HEK293T (cell line): ENCODE measurements at regions not wholly inside any gene's neighbourhood (a gene's known extent, or its start where the extent isn't known, plus 50 kb on each side); places are given as distances from the start of the nearest gene placed in this dataset.

Experiments
- CTCF ChIA-PET: fragments of 350-600 bp; formaldehyde crosslinking; extraction: SDS; loops from one replicate; lab custom pipeline; 2021; ENCODE audit warnings: antibody characterized with exemption, inconsistent platforms; lab: Yijun Ruan, JAX
- POLR2A ChIA-PET: fragments of 350-600 bp; formaldehyde crosslinking; extraction: SDS; loops from one replicate; lab custom pipeline; 2020; ENCODE audit warnings: antibody characterized with exemption, inconsistent platforms; lab: Yijun Ruan, JAX
- DNase-seq: peaks from one replicate; pipeline ENCODE4 v3.0.0; 2012; ENCODE audit warnings: mixed read lengths; ENCODE audit errors: extremely low spot score
- ARNT ChIP-seq: fragments of 450-650 bp; IDR thresholded peaks from 2 replicates; pipeline ENCODE4 v1.6.1; 2017; ENCODE audit warnings: mild to moderate bottlenecking
- BHLHE40 ChIP-seq: fragments of 450-650 bp; IDR thresholded peaks from 2 replicates; pipeline ENCODE4 v1.6.1; 2016; ENCODE audit warnings: mild to moderate bottlenecking, moderate library complexity, borderline replicate concordance
- CTBP1 ChIP-seq: fragments of 450-650 bp; IDR thresholded peaks from 2 replicates; pipeline ENCODE4 v1.6.1; 2016; ENCODE audit warnings: borderline replicate concordance
- ELF4 ChIP-seq: fragments of 450-650 bp; IDR thresholded peaks from 2 replicates; pipeline ENCODE4 v1.6.1; 2017; ENCODE audit warnings: antibody characterized with exemption
- FOXA1 ChIP-seq: fragments of 450-650 bp; IDR thresholded peaks from 2 replicates; pipeline ENCODE4 v1.6.1; 2016; ENCODE audit warnings: mild to moderate bottlenecking
- FOXK2 ChIP-seq: fragments of 450-650 bp; IDR thresholded peaks from 2 replicates; pipeline ENCODE4 v1.6.1; 2016; ENCODE audit warnings: mild to moderate bottlenecking
- FOXM1 ChIP-seq: fragments of 450-650 bp; IDR thresholded peaks from 2 replicates; pipeline ENCODE4 v1.6.1; 2017; ENCODE audit warnings: mild to moderate bottlenecking, borderline replicate concordance
- HDGF ChIP-seq: fragments of 450-650 bp; IDR thresholded peaks from 2 replicates; pipeline ENCODE4 v1.6.1; 2017; ENCODE audit warnings: antibody characterized with exemption, borderline replicate concordance
- L3MBTL2 ChIP-seq: fragments of 450-650 bp; conservative IDR thresholded peaks from 2 replicates; pipeline ENCODE4 v1.6.1; 2016; ENCODE audit warnings: mild to moderate bottlenecking
- LEF1 ChIP-seq: fragments of 450-650 bp; IDR thresholded peaks from 2 replicates; pipeline ENCODE4 v1.6.1; 2017; ENCODE audit warnings: mild to moderate bottlenecking, borderline replicate concordance
- NFRKB ChIP-seq: fragments of 450-650 bp; IDR thresholded peaks from 2 replicates; pipeline ENCODE4 v1.6.1; 2016; ENCODE audit warnings: mild to moderate bottlenecking, moderate library complexity
- SP1 ChIP-seq: fragments of 450-650 bp; IDR thresholded peaks from 2 replicates; pipeline ENCODE4 v1.6.1; 2017
- SUZ12 ChIP-seq: fragments of 450-650 bp; IDR thresholded peaks from 2 replicates; pipeline ENCODE4 v1.6.1; 2016; ENCODE audit warnings: mild to moderate bottlenecking
- TARDBP ChIP-seq: fragments of 450-650 bp; IDR thresholded peaks from 2 replicates; pipeline ENCODE4 v1.6.1; 2016
- ZNF384 ChIP-seq: fragments of 450-650 bp; IDR thresholded peaks from 2 replicates; pipeline ENCODE4 v1.6.1; 2016
- TF ChIP-seq, protein P1 (sequence below): fragments of 450-650 bp; IDR thresholded peaks from 2 replicates; pipeline ENCODE4 v1.6.1; 2016

- ChIA-PET POLR2A (interaction anchor here (1.0 kb wide), 1 partner anchor 13 kb away, joined by 3 read pairs; no protein-coding TSS in a partner anchor), CTCF (interaction anchor here (0.6 kb wide), 1 partner anchor 17 kb away, joined by 3 read pairs; no protein-coding TSS in a partner anchor)
- no peak for TF ChIP-seq FOXK2
- no peak for TF ChIP-seq NFRKB
- TF ChIP-seq TARDBP: no peak
- no peak for TF ChIP-seq L3MBTL2
- no peak for TF ChIP-seq SP1
- TF ChIP-seq BHLHE40: no peak
- no peak for TF ChIP-seq FOXM1
- no peak for TF ChIP-seq ELF4
- no peak for TF ChIP-seq HDGF
- TF ChIP-seq, protein P1, sequence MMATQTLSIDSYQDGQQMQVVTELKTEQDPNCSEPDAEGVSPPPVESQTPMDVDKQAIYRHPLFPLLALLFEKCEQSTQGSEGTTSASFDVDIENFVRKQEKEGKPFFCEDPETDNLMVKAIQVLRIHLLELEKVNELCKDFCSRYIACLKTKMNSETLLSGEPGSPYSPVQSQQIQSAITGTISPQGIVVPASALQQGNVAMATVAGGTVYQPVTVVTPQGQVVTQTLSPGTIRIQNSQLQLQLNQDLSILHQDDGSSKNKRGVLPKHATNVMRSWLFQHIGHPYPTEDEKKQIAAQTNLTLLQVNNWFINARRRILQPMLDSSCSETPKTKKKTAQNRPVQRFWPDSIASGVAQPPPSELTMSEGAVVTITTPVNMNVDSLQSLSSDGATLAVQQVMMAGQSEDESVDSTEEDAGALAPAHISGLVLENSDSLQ: no peak
- TF ChIP-seq ARNT: no peak
- TF ChIP-seq CTBP1: no peak
- TF ChIP-seq SUZ12: no peak
- DNase-seq: no peak
Observed at GRCh38 chr2:66362701-66363100, 72.2 kb upstream of the MEIS1 start.

DNA sequence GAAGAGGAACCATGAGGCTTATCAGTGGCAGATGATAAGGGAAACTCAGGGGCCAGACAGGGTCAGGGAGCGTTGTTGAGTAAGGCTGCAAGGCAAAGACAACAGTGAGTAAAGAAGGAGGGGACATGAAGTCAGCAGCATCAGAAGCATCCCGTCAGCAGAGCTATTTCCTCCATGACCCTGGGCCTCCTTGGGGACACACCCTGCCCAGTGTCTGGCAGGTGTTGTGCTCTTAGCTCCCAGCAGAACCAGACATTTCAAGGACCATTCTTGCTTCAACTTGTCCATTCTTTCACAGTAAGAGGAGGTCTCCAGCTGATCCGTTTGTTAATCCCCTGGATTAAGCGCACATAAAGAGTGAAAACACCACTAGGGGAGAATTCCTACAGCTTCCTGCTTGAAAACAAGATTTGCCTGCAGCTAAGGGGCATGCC, 88.7 kb upstream of the MEIS1 start:
- TF ChIP-seq L3MBTL2 (no peak), NFRKB (no peak), BHLHE40 (no peak), SP1 (no peak), ZNF384 (no peak), LEF1 (no peak), SUZ12 (no peak)
- DNase-seq: no peak
- ChIA-PET CTCF (interaction anchor here (0.9 kb wide), 1 partner anchor 12 kb away, joined by 3 read pairs; no protein-coding TSS in a partner anchor), POLR2A (no interaction called here)

DNA sequence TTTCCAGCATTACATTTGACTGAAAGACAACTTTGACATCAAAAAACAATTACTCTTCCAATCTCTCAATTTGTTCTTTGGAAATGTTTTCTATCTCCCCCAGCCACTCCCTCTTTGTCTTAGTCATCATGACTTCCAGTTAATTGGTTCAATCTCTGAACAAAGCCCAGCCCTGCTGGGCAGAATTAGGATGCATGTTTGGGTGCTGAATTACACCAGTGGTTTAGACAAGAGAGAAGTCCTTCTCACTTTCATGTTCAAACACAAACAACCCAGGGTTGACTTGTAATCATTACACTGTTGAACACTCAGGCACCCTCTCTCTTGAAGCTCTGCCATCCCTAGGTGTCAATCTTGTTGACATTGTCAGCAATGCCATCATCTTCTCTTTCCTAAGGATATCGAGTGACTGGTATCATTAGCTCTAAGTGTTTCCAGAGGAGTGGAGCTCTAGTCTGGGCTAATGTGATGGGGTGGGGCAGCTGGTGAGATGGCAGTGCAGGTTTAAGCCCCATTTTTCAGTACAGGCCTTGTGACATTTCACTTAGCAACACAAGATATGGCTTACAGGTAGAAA, 90.8 kb upstream of the MEIS1 start:
- no peak for DNase-seq
- ChIA-PET CTCF (no interaction called here), POLR2A (no interaction called here)
- TF ChIP-seq, protein P1: 0 out of 2 replicates have a peak, but pooled peaks have one; percentile 8
- no peak for TF ChIP-seq CTBP1

- CTCF ChIA-PET: no interaction called here
- POLR2A ChIA-PET: no interaction called here
- TF ChIP-seq ZNF384 (no peak), NFRKB (no peak), FOXK2 (no peak), BHLHE40 (no peak), FOXM1 (no peak), CTBP1 (no peak)
- TF ChIP-seq, protein P1: no peak
- DNase-seq: no peak
Observed at GRCh38 chr2:66343259-66343658, 91.7 kb upstream of the MEIS1 start.

GRCh38 chr2:66340521-66340920, 94.4 kb upstream of the MEIS1 start:
- ChIA-PET POLR2A (no interaction called here), CTCF (no interaction called here)
- no peak for DNase-seq
- TF ChIP-seq FOXM1 (no peak), HDGF (no peak), FOXK2 (no peak), LEF1 (no peak), SP1 (no peak), TARDBP (no peak), BHLHE40 (no peak), FOXA1 (no peak), CTBP1 (no peak), L3MBTL2 (no peak), ZNF384 (no peak), SUZ12 (no peak), NFRKB (no peak), ELF4 (no peak), ARNT (no peak)
- TF ChIP-seq, protein P1: no peak
